ENCODE measurements at regions not wholly inside any gene's neighbourhood (a gene's known extent, or its start where the extent isn't known, plus 50 kb on each side); places are given as distances from the start of the nearest gene placed in this dataset.

DNA sequence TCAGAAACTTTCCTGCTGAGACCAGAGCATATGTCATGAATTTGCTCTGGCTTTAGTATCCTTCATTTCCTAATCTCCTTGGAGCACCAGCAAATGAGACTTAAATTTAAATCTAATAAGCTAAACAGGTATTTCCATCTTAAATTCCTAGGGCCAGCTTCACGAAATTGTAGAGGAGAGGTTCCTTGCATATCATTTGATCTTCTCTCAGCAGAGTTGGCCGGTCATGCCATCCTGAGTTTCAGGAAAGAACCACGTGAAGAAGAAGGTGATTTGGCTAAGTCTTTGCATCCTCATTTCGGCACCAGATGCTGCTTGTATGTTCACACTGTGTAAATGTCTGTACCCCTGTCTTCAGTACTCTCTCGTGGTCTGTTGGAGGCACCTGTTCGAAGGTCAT, 370.4 kb upstream of the NBEA start:
- H3K36me3 Mint-ChIP-seq = no peaks in the 10 kb centered on the region
- H3K27ac Mint-ChIP-seq = no peak overlapping the region
- peaks cover 0 to 4% (median 0%) of the 10 kb centered on the region in 9 donors for H3K9me3 Mint-ChIP-seq
- ATAC-seq (no peak), DNase-seq (no peak)
- POLR2A ChIA-PET = no interaction called here
- H3K27me3 Mint-ChIP-seq = peaks cover 0 to 3% (median 0%) of the 10 kb centered on the region in 5 donors
- H3K4me3 Mint-ChIP-seq = no peak overlapping the region
- no peaks in the 10 kb centered on the region for H3K4me1 Mint-ChIP-seq

DNA sequence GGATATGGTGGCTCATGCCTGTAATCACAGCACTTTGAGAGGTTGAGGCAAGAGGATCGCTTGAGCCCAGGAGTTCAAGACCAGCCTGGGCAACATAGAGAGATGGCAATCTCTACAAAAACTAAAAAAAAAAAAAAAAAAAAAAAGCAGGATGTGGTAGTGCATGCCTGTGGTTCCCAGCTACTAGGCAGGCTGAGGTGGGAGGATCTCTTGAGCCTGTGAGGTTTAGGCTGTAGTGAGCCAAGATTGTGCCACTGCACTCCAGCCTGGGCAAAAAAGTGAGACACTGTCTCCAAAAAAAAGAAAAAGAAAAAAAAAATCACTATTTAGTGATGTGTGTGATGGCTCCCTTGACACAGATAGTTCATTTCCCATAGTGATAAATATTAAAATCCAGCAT, 365.0 kb upstream of the NBEA start:
- Mint-ChIP-seq H3K36me3 (no peaks in the 10 kb centered on the region), H3K27ac (no peak overlapping the region), H3K27me3 (peaks cover 0 to 12% (median 1%) of the 10 kb centered on the region in 5 donors), H3K4me1 (no peaks in the 10 kb centered on the region), H3K4me3 (no peak overlapping the region), H3K9me3 (peaks cover 0 to 7% (median 0%) of the 10 kb centered on the region in 9 donors)
- POLR2A ChIA-PET = no interaction called here
- ATAC-seq = no peak
- no peak for DNase-seq

DNA sequence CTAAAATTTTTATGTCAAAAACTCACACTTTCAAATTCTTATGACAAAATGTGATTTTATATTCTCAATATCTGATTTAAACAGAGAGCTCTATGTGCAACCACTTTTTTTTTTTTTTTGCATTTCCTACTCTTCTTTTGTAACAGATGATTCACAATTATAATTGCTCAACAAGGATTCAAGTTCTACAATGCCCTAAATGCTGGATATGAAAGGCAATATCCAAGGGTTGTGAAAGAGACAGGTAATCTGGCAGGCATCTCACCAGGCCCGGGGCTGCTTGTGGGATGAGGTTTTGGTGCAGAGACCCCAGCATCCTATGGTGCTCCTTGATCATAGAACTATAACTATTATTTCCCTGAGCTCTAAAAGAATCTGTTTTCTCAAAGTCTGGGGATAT, 363.6 kb upstream of the NBEA start:
- ATAC-seq (no peak), DNase-seq (no peak)
- Mint-ChIP-seq H3K27me3 (peaks cover 0 to 15% (median 1%) of the 10 kb centered on the region in 5 donors), H3K4me1 (no peaks in the 10 kb centered on the region), H3K27ac (no peak overlapping the region), H3K36me3 (no peaks in the 10 kb centered on the region), H3K4me3 (no peak overlapping the region), H3K9me3 (peaks cover 0 to 7% (median 0%) of the 10 kb centered on the region in 9 donors)
- POLR2A ChIA-PET = no interaction called here

DNA sequence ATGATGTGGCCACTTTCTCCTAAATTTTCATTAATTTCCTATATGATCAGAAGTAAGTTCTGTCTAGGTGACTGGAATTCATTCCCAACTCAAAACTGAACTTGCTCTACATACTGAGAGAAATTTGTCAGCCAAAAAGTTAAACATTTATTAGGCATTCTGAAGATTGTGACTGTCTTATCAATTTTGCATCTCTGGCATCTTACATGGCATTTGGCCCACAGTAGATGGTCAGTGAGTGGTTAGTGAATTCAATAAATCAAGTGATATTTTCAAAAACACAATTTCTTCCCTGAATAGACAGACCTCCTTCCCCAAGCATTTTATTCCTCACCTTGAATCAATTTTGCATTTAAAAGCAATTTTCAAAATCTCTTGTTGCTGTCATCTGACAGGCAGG, 363.2 kb upstream of the NBEA start:
- Mint-ChIP-seq H3K4me1 (no peaks in the 10 kb centered on the region), H3K4me3 (no peak overlapping the region), H3K36me3 (no peaks in the 10 kb centered on the region), H3K27ac (no peak overlapping the region), H3K9me3 (peaks cover 0 to 7% (median 0%) of the 10 kb centered on the region in 9 donors), H3K27me3 (peaks cover 0 to 15% (median 1%) of the 10 kb centered on the region in 5 donors)
- POLR2A ChIA-PET = no interaction called here
- no peak for DNase-seq
- ATAC-seq = no peak

DNA sequence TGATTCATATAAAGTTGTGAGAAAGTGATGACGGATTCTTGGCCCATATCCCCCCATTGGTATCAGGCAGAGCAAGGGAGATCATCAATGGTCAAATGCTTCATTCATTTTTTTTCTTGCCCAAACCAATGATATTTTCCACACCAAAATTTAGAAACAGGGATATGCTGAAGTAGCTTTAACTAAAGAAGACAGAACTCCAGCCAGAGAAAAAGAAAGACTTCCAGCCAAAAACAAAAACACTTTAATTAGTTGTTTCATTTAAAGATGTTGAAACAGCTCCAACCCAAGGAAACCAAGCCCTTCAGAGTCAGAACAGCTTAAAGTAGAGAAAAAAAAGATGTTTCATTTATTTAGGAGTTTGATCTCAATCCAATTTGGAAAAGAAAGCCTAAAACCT, 358.9 kb upstream of the NBEA start:
- H3K4me3 Mint-ChIP-seq = no peak overlapping the region
- DNase-seq (no peak), ATAC-seq (no peak)
- peaks cover 0 to 11% (median 0%) of the 10 kb centered on the region in 5 donors for H3K27me3 Mint-ChIP-seq
- H3K9me3 Mint-ChIP-seq = peaks cover 0 to 11% (median 3%) of the 10 kb centered on the region in 9 donors
- no peak overlapping the region for H3K27ac Mint-ChIP-seq
- no peaks in the 10 kb centered on the region for H3K4me1 Mint-ChIP-seq
- no peaks in the 10 kb centered on the region for H3K36me3 Mint-ChIP-seq
- POLR2A ChIA-PET = no interaction called here

DNA sequence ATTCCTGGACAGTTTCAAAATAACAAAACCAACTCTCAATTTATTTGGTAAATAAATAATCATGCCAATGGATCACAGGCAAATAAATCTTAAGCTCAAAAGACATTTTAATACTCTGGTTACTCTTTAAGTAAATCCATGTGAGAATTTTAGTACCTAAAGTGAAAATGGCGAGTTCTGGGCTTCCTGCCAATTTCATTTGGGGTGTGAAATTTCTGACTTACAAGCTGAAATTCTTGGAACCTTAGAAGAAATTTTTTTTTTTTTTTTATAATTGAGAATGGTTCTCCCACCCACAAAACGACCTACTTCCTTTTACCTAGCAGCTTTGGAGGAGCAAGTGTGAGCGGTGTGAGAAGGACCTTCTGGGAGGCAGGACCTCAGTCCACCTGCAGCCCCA, 354.5 kb upstream of the NBEA start:
- Mint-ChIP-seq H3K9me3 (peaks cover 0 to 11% (median 5%) of the 10 kb centered on the region in 9 donors), H3K27ac (no peak overlapping the region), H3K36me3 (no peaks in the 10 kb centered on the region), H3K4me1 (no peaks in the 10 kb centered on the region), H3K27me3 (peaks cover 0 to 9% (median 0%) of the 10 kb centered on the region in 5 donors), H3K4me3 (no peak overlapping the region)
- POLR2A ChIA-PET = no interaction called here
- DNase-seq (no peak), ATAC-seq (no peak)

DNA sequence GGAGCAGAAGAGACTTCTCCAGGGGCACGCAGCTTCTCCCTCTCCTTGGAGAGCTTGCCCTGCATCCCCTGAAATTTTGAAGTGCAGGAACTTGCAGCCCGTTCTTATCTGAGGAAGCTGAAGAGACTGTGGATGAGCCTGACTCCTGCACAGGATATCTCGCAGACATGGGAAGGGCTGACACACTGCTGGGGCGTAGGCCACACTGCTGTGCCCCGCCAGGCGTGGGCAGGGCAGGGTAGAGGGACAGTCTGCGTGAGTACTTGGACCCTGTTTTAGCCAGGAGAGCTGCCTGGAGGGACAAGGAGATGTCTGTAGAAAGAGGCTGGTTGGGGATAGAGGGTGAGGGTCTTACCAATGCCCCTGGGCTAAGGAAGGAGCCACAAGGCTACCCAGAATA, 353.7 kb upstream of the NBEA start:
- no peak for ATAC-seq
- Mint-ChIP-seq H3K4me3 (no peak overlapping the region), H3K9me3 (peaks cover 0 to 11% (median 5%) of the 10 kb centered on the region in 9 donors), H3K27ac (no peak overlapping the region), H3K36me3 (no peaks in the 10 kb centered on the region), H3K27me3 (peaks cover 0 to 10% (median 0%) of the 10 kb centered on the region in 5 donors), H3K4me1 (no peaks in the 10 kb centered on the region)
- DNase-seq = no peak
- POLR2A ChIA-PET = no interaction called here

DNA sequence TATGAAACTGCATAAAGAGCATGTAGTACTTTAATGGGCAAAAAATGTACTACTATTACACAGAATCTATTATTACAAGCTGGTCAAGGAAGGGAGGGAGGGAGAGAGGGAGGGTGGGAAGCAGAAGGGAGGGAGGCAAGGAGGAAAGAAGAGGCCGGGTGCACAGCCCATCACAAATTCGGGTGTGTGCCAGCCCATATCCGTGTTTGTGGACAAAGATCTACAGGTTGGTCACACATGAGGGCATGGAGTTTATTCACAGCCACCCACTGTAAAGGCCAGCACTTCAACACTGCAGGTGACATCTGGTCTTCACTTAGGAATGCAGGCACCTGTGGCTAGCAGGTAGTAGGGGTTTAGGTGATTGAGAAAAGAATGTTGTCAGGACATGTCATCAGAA, 352.5 kb upstream of the NBEA start:
- no peaks in the 10 kb centered on the region for H3K36me3 Mint-ChIP-seq
- H3K27ac Mint-ChIP-seq = no peak overlapping the region
- no peak overlapping the region for H3K4me3 Mint-ChIP-seq
- DNase-seq = no peak
- POLR2A ChIA-PET = no interaction called here
- H3K27me3 Mint-ChIP-seq = peaks cover 0 to 11% (median 0%) of the 10 kb centered on the region in 5 donors
- ATAC-seq = no peak
- H3K4me1 Mint-ChIP-seq = no peaks in the 10 kb centered on the region
- peaks cover 0 to 13% (median 5%) of the 10 kb centered on the region in 9 donors for H3K9me3 Mint-ChIP-seq

DNA sequence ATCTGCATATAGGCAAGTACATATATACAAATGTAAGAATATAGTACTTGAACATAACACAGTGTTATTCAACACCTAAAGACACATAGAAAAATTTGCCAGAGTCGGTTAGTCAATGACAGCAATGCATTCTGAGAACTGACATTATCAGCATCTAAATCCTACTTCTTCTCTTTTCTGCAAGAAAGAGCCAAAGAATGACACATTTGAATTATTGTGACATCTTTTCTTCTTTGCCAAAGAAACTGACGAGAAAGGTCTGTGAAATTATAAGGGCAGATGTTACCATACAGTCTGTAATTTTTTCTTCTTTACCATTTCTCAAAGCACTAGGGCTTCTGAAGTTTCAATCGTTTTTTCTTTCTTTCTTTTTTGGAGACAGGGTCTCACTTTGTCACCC, 350.9 kb upstream of the NBEA start:
- Mint-ChIP-seq H3K4me3 (no peak overlapping the region), H3K27ac (no peak overlapping the region), H3K27me3 (peaks cover 0 to 15% (median 2%) of the 10 kb centered on the region in 5 donors), H3K36me3 (no peaks in the 10 kb centered on the region), H3K9me3 (peaks cover 0 to 17% (median 3%) of the 10 kb centered on the region in 9 donors), H3K4me1 (no peaks in the 10 kb centered on the region)
- POLR2A ChIA-PET = no interaction called here
- ATAC-seq (no peak), DNase-seq (no peak)

DNA sequence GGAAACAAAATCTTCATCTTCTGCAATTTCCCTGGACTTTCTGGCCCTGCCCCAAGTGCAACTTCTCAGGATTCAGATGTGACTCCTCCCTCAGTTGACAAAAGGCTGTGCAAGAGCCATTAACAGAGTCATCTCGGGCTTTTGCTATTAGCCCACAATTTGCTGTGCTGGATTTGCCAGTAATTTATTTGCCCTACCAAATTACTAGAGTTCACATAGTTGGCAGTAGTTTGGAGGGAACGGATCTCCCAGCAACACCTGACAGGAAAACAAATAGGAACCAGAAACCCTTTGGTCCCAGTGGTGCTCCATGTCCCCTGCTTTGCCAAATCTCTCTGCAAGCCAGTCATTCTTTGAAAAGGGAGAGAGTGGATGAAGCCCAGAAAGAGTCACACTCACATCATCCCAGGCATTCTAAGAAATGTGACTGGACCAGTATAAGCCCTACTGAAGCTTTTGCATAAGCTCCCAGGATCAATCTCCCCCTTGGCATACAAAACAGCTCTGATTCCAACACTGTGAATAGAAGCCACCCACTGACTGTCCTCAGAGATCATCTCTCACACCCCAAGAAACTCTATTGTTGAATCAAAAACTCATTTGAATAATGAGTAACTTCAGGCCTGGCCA, 350.1 kb upstream of the NBEA start:
- DNase-seq (no peak), ATAC-seq (no peak)
- Mint-ChIP-seq H3K27me3 (peaks cover 0 to 15% (median 2%) of the 10 kb centered on the region in 5 donors), H3K4me3 (no peak overlapping the region), H3K4me1 (no peaks in the 10 kb centered on the region), H3K27ac (no peak overlapping the region), H3K36me3 (no peaks in the 10 kb centered on the region), H3K9me3 (peaks cover 0 to 25% (median 2%) of the 10 kb centered on the region in 9 donors)
- POLR2A ChIA-PET = no interaction called here

DNA sequence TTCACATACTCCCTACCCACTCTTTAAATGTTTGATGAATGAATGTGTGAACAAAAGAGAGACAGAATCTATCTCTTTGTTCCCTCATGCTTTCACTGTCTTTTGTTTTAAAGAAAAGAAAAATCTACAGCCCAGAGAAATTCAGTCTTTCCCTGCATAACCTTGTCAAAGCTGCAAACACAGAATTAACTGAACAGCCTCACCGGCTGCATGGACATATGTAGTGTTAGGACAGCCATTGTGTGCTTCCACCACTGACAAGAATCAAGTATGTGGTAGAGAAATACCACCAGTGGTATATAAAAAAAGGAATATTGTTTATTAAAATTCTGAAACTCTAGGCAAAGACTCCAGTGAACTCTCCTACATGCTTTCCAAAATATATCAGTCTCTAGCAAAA, 348.4 kb upstream of the NBEA start:
- Mint-ChIP-seq H3K36me3 (no peaks in the 10 kb centered on the region), H3K9me3 (peaks cover 0 to 26% (median 3%) of the 10 kb centered on the region in 9 donors), H3K27ac (no peak overlapping the region), H3K4me1 (peaks cover 0 to 2% (median 0%) of the 10 kb centered on the region in 4 donors), H3K4me3 (no peak overlapping the region), H3K27me3 (peaks cover 0 to 15% (median 3%) of the 10 kb centered on the region in 5 donors)
- POLR2A ChIA-PET = no interaction called here
- no peak for ATAC-seq
- DNase-seq = no peak

DNA sequence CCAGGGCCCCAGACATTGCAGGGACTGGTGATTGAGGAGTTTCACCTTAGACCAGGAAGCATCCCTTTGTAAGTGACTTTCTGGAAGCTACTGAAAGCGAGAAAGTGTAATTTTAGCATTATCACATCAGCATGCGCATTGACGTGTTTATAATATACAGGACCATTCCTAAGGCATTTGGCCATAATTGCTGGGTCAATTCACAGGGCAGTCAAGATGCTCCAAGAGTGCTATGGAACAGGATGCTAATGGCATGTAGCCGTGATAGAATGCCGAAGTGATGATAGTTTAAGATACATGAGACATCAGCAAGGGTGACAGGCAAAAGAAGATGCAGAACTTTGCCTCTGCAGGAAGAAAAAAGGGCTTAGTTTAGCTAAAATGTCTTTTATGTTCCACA, 347.6 kb upstream of the NBEA start:
- Mint-ChIP-seq H3K4me1 (peaks cover 0 to 2% (median 0%) of the 10 kb centered on the region in 4 donors), H3K9me3 (peaks cover 0 to 26% (median 3%) of the 10 kb centered on the region in 9 donors), H3K4me3 (no peak overlapping the region), H3K36me3 (no peaks in the 10 kb centered on the region), H3K27ac (no peak overlapping the region), H3K27me3 (peaks cover 0 to 19% (median 3%) of the 10 kb centered on the region in 5 donors)
- POLR2A ChIA-PET = no interaction called here
- ATAC-seq = no peak
- DNase-seq = no peak

DNA sequence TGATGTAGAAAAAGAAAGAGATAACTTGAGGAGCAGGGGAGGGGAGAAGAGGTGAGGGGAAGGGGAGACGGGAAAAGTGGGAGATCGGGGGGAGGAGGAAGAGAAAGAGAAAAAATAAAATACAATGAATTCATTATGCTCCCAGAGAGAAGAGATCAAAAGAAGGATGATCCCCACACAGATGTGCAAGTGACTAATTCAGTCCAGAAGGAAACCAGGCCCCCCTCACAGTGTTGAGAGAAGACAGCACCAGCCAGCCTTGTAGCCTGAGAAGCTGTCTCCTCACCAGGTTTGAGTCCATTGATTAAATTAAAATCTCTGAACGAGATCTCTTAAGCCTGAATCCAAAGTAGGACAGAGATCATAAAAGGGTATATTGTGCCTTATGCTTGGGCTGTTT, 333.7 kb upstream of the NBEA start:
- Mint-ChIP-seq H3K9me3 (peaks cover 0 to 16% (median 2%) of the 10 kb centered on the region in 9 donors), H3K36me3 (no peaks in the 10 kb centered on the region), H3K4me3 (no peak overlapping the region), H3K27me3 (peaks cover 0 to 6% (median 0%) of the 10 kb centered on the region in 5 donors), H3K27ac (no peak overlapping the region), H3K4me1 (no peaks in the 10 kb centered on the region)
- POLR2A ChIA-PET = no interaction called here
- DNase-seq (no peak), ATAC-seq (no peak)

DNA sequence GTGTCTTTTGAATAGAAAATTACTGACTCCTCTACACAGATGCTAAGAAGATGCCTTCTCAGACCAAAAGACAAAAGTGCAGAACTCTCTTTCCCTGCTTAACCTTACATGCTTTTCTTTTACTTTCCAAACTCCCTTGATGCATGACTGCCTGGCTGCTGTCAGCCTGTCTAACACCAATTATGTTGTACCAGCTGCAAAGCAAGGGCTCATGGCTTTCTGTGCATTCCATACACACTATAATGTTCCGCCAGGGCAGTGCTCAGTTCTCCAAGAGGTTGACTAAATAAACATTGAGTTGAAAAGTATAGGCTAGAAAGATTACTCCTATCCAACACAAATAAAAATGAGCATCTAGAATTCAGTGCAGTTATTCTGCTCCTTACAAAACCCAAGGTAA, 330.4 kb upstream of the NBEA start:
- no peaks in the 10 kb centered on the region for H3K36me3 Mint-ChIP-seq
- no peak overlapping the region for H3K4me3 Mint-ChIP-seq
- peaks cover 0 to 5% (median 0%) of the 10 kb centered on the region in 5 donors for H3K27me3 Mint-ChIP-seq
- ATAC-seq (no peak), DNase-seq (no peak)
- no peak overlapping the region for H3K27ac Mint-ChIP-seq
- no peaks in the 10 kb centered on the region for H3K4me1 Mint-ChIP-seq
- POLR2A ChIA-PET = no interaction called here
- peaks cover 0 to 20% (median 2%) of the 10 kb centered on the region in 9 donors for H3K9me3 Mint-ChIP-seq

All from naive thymus-derived CD8-positive, alpha-beta T cell (primary cell).